HG03558 (cell line): ENCODE measurements at regions not wholly inside any gene's neighbourhood (a gene's known extent, or its start where the extent isn't known, plus 50 kb on each side); places are given as distances from the start of the nearest gene placed in this dataset.

Source experiments
- ATAC-seq: cut with Tn5 transposase; IDR thresholded peaks from one replicate; pipeline ENCODE4 v1.9.1; 2021; ENCODE audit warnings: moderate number of reproducible peaks; ENCODE audit not compliant: unreplicated experiment; ENCODE audit errors: extremely low read depth

- ATAC-seq: no peak
These were observed 244.5 kb downstream of the ADGRL2 start for GRCh38 chr1:82045221-82045620.

- no peak for ATAC-seq
These were observed 243.8 kb downstream of the ADGRL2 start for GRCh38 chr1:82044536-82044935.

- no peak for ATAC-seq
These were observed 243.4 kb downstream of the ADGRL2 start for GRCh38 chr1:82044111-82044510.

- ATAC-seq: no peak
These were observed 241.7 kb downstream of the ADGRL2 start for GRCh38 chr1:82042306-82043060.
